ENCODE measurements at regions not wholly inside any gene's neighbourhood (a gene's known extent, or its start where the extent isn't known, plus 50 kb on each side); places are given as distances from the start of the nearest gene placed in this dataset.

DNA sequence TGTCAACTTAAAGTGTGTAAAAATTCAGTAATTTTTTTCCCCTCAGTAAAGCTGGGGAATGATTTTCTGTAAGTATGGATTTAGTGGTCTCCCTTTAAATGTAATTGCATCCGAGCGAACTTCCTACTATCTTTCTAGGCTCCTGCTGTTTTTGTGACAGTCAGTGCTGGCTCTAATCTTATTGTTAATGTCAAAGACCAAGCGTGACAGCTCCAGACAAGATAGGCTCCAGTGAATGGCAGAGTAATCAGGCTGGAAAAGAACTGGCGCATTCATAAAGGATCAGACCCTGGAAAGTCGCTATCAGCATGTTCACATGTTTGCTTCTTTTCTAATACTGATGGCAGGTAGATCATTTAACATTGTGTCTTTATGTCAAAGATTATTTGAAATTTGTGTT lies 908.0 kb upstream of the ATXN8OS start:
- no TSS peak for BruUV-seq (replicated peaks)
- Histone ChIP-seq H3K4me2 (ENCODE audit: low read length) (no peak overlapping the region), H4K20me1 (ENCODE audit: low read length) (no peaks in the 10 kb centered on the region), H2AFZ (ENCODE audit: low read length) (no peak overlapping the region), H3K27me3 (ENCODE audit: low read length) (no peaks in the 10 kb centered on the region), H3F3A (ENCODE audit: low read length, unreplicated experiment) (no peaks in the 10 kb centered on the region), H3K36me3 (ENCODE audit: low read depth, low read length) (no peaks in the 10 kb centered on the region), H3K9me2 (replicated peaks; ENCODE audit: low read length) (no peaks in the 10 kb centered on the region), H3K4me3 (ENCODE audit: low read length) (no peak overlapping the region), H3K79me2 (ENCODE audit: low read length) (no peaks in the 10 kb centered on the region), H3K27ac (ENCODE audit: low read length) (no peak overlapping the region), H3K9ac (ENCODE audit: low read length) (no peak overlapping the region), H3K4me1 (ENCODE audit: insufficient read depth, low read length) (no peaks in the 10 kb centered on the region), H3K9me3 (ENCODE audit: low read length) (no peaks in the 10 kb centered on the region)
- CTCF ChIA-PET: no interaction called here
- POLR2A ChIA-PET (ENCODE audit: unreplicated experiment): no interaction called here
- DNase-seq (no peak), ATAC-seq (no peak)
- intact Hi-C loops (cut with micrococcal nuclease): no loop called here
- no peak for TF ChIP-seq EZH2phosphoT487 (IDR thresholded peaks at IDR 0.05; ENCODE audit: borderline replicate concordance, low read length)
- TF ChIP-seq, protein P1, sequence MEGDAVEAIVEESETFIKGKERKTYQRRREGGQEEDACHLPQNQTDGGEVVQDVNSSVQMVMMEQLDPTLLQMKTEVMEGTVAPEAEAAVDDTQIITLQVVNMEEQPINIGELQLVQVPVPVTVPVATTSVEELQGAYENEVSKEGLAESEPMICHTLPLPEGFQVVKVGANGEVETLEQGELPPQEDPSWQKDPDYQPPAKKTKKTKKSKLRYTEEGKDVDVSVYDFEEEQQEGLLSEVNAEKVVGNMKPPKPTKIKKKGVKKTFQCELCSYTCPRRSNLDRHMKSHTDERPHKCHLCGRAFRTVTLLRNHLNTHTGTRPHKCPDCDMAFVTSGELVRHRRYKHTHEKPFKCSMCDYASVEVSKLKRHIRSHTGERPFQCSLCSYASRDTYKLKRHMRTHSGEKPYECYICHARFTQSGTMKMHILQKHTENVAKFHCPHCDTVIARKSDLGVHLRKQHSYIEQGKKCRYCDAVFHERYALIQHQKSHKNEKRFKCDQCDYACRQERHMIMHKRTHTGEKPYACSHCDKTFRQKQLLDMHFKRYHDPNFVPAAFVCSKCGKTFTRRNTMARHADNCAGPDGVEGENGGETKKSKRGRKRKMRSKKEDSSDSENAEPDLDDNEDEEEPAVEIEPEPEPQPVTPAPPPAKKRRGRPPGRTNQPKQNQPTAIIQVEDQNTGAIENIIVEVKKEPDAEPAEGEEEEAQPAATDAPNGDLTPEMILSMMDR (conservative IDR thresholded peaks at IDR 0.05; ENCODE audit: low read depth, low read length): no peak
- TF ChIP-seq EZH2 (IDR thresholded peaks at IDR 0.05; ENCODE audit: low read length, unreplicated experiment): no peak

DNA sequence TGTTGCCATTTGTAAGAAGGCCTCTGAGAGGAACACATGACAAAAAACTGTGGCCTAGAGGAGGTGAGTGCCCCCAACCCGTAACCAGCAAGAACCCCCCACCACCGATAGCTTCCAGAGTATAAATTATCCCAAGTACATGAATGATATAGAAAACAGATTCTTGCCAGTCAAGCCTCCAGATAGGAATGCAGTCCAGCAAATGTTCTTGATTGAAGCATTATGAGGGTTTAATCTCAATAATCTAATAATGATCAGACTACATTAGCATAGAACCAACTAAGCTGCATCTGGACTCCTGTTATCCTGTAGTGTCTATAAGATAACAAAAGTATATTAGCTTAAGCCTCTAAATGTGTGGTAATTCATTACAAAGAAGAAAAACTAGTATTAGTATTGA lies 908.9 kb upstream of the ATXN8OS start:
- no peak overlapping the region for H3K27ac ChIP-seq (ENCODE audit: low read length)
- H3K27me3 ChIP-seq (ENCODE audit: low read length): no peaks in the 10 kb centered on the region
- no peaks in the 10 kb centered on the region for H3K9me2 ChIP-seq (replicated peaks; ENCODE audit: low read length)
- H3K4me2 ChIP-seq (ENCODE audit: low read length): no peak overlapping the region
- H4K20me1 ChIP-seq (ENCODE audit: low read length): no peaks in the 10 kb centered on the region
- no peaks in the 10 kb centered on the region for H3K9me3 ChIP-seq (ENCODE audit: low read length)
- intact Hi-C loops (cut with micrococcal nuclease): no loop called here
- ATAC-seq: no peak
- no peak overlapping the region for H2AFZ ChIP-seq (ENCODE audit: low read length)
- TF ChIP-seq EZH2 (IDR thresholded peaks at IDR 0.05; ENCODE audit: low read length, unreplicated experiment) (no peak), EZH2phosphoT487 (IDR thresholded peaks at IDR 0.05; ENCODE audit: borderline replicate concordance, low read length) (no peak)
- TF ChIP-seq, protein P1 (conservative IDR thresholded peaks at IDR 0.05; ENCODE audit: low read depth, low read length): no peak
- no peaks in the 10 kb centered on the region for H3F3A ChIP-seq (ENCODE audit: low read length, unreplicated experiment)
- DNase-seq: no peak
- POLR2A ChIA-PET (ENCODE audit: unreplicated experiment): no interaction called here
- H3K4me3 ChIP-seq (ENCODE audit: low read length): no peak overlapping the region
- no TSS peak for BruUV-seq (replicated peaks)
- no peaks in the 10 kb centered on the region for H3K79me2 ChIP-seq (ENCODE audit: low read length)
- CTCF ChIA-PET: no interaction called here
- no peaks in the 10 kb centered on the region for H3K36me3 ChIP-seq (ENCODE audit: low read depth, low read length)
- no peaks in the 10 kb centered on the region for H3K4me1 ChIP-seq (ENCODE audit: insufficient read depth, low read length)
- no peak overlapping the region for H3K9ac ChIP-seq (ENCODE audit: low read length)

DNA sequence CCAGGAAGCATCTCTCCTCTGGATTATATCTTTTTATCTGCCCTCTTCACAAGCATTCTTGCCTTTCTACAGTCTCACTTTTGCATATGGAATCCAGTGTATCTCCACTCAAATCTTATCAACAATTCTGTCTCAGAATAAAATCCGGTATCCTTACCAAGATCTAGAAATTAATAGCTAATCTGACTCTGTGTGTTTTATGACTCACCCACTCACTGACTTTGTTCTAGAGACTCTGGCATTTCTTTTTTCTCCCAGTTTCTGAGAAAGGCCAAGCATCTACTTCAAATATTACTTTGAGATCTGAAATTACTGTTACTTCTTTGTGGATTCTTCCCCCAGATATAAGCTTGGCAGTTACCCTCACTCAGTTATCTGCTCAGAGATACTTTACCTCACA lies 913.5 kb upstream of the ATXN8OS start:
- BruUV-seq (replicated peaks): no TSS peak
- Histone ChIP-seq H3K4me1 (ENCODE audit: insufficient read depth, low read length) (no peaks in the 10 kb centered on the region), H2AFZ (ENCODE audit: low read length) (no peak overlapping the region), H3K79me2 (ENCODE audit: low read length) (no peaks in the 10 kb centered on the region), H3K9ac (ENCODE audit: low read length) (no peak overlapping the region), H4K20me1 (ENCODE audit: low read length) (no peaks in the 10 kb centered on the region), H3K4me3 (ENCODE audit: low read length) (no peak overlapping the region), H3K4me2 (ENCODE audit: low read length) (no peak overlapping the region), H3K36me3 (ENCODE audit: low read depth, low read length) (no peaks in the 10 kb centered on the region), H3K27ac (ENCODE audit: low read length) (no peak overlapping the region), H3K9me2 (replicated peaks; ENCODE audit: low read length) (no peaks in the 10 kb centered on the region), H3F3A (ENCODE audit: low read length, unreplicated experiment) (no peaks in the 10 kb centered on the region), H3K9me3 (ENCODE audit: low read length) (no peaks in the 10 kb centered on the region), H3K27me3 (ENCODE audit: low read length) (no peaks in the 10 kb centered on the region)
- ATAC-seq (peak; percentile 74), DNase-seq (peak; percentile 13)
- CTCF ChIA-PET: interaction anchor here (0.6 kb wide), 1 partner anchor 16 kb away, joined by 3 read pairs; no protein-coding TSS in a partner anchor
- intact Hi-C loops (cut with micrococcal nuclease): no loop called here
- POLR2A ChIA-PET (ENCODE audit: unreplicated experiment): no interaction called here
- TF ChIP-seq, protein P1 (conservative IDR thresholded peaks at IDR 0.05; ENCODE audit: low read depth, low read length): no peak
- TF ChIP-seq EZH2 (IDR thresholded peaks at IDR 0.05; ENCODE audit: low read length, unreplicated experiment) (no peak), EZH2phosphoT487 (IDR thresholded peaks at IDR 0.05; ENCODE audit: borderline replicate concordance, low read length) (no peak)

Measured in PC-3 (cell line).